ENCODE measurements at regions not wholly inside any gene's neighbourhood (a gene's known extent, or its start where the extent isn't known, plus 50 kb on each side); places are given as distances from the start of the nearest gene placed in this dataset.

GRCh38 chr7:42407833-42408232, 170.8 kb upstream of the GLI3 start:
- DNase-seq, result no peak
- H3K4me3 Mint-ChIP-seq (ENCODE audit: unreplicated experiment), result no peak overlapping the region
- TF ChIP-seq CTCF (IDR thresholded peaks at IDR 0.05; ENCODE audit: partially characterized antibody, unreplicated experiment), result no peak
- H3K4me1 Mint-ChIP-seq (ENCODE audit: low read depth, unreplicated experiment), result peaks cover 4% of the 10 kb centered on the region
- no peaks in the 10 kb centered on the region for H3K27me3 Mint-ChIP-seq (ENCODE audit: unreplicated experiment)
- H3K27ac Mint-ChIP-seq (ENCODE audit: unreplicated experiment), result no peak overlapping the region
- H3K36me3 Mint-ChIP-seq (ENCODE audit: unreplicated experiment), result no peaks in the 10 kb centered on the region
- H3K9me3 Mint-ChIP-seq (ENCODE audit: unreplicated experiment), result no peaks in the 10 kb centered on the region

GRCh38 chr7:42407021-42407710, 170.2 kb upstream of the GLI3 start:
- no peak overlapping the region for H3K27ac Mint-ChIP-seq (ENCODE audit: unreplicated experiment)
- H3K4me3 Mint-ChIP-seq (ENCODE audit: unreplicated experiment), result no peak overlapping the region
- no peaks in the 10 kb centered on the region for H3K27me3 Mint-ChIP-seq (ENCODE audit: unreplicated experiment)
- no peaks in the 10 kb centered on the region for H3K36me3 Mint-ChIP-seq (ENCODE audit: unreplicated experiment)
- no peaks in the 10 kb centered on the region for H3K9me3 Mint-ChIP-seq (ENCODE audit: unreplicated experiment)
- H3K4me1 Mint-ChIP-seq (ENCODE audit: low read depth, unreplicated experiment), result peaks cover 4% of the 10 kb centered on the region
- DNase-seq, result no peak
- TF ChIP-seq CTCF (IDR thresholded peaks at IDR 0.05; ENCODE audit: partially characterized antibody, unreplicated experiment), result no peak

- peaks cover 4% of the 10 kb centered on the region for H3K4me1 Mint-ChIP-seq (ENCODE audit: low read depth, unreplicated experiment)
- H3K27ac Mint-ChIP-seq (ENCODE audit: unreplicated experiment), result no peak overlapping the region
- no peak for DNase-seq
- no peaks in the 10 kb centered on the region for H3K9me3 Mint-ChIP-seq (ENCODE audit: unreplicated experiment)
- H3K36me3 Mint-ChIP-seq (ENCODE audit: unreplicated experiment), result no peaks in the 10 kb centered on the region
- TF ChIP-seq CTCF (IDR thresholded peaks at IDR 0.05; ENCODE audit: partially characterized antibody, unreplicated experiment), result no peak
- no peak overlapping the region for H3K4me3 Mint-ChIP-seq (ENCODE audit: unreplicated experiment)
- no peaks in the 10 kb centered on the region for H3K27me3 Mint-ChIP-seq (ENCODE audit: unreplicated experiment)
Measured at GRCh38 chr7:42406358-42406757, 169.3 kb upstream of the GLI3 start.

- Mint-ChIP-seq H3K27ac (ENCODE audit: unreplicated experiment) (no peak overlapping the region), H3K36me3 (ENCODE audit: unreplicated experiment) (no peaks in the 10 kb centered on the region), H3K27me3 (ENCODE audit: unreplicated experiment) (no peaks in the 10 kb centered on the region), H3K4me3 (ENCODE audit: unreplicated experiment) (no peak overlapping the region), H3K9me3 (ENCODE audit: unreplicated experiment) (no peaks in the 10 kb centered on the region), H3K4me1 (ENCODE audit: low read depth, unreplicated experiment) (peaks cover 7% of the 10 kb centered on the region)
- no peak for DNase-seq
- TF ChIP-seq CTCF (IDR thresholded peaks at IDR 0.05; ENCODE audit: partially characterized antibody, unreplicated experiment), result no peak
Measured at GRCh38 chr7:42405782-42406181, 168.8 kb upstream of the GLI3 start.

- no peak for TF ChIP-seq CTCF (IDR thresholded peaks at IDR 0.05; ENCODE audit: partially characterized antibody, unreplicated experiment)
- Mint-ChIP-seq H3K36me3 (ENCODE audit: unreplicated experiment) (no peaks in the 10 kb centered on the region), H3K27me3 (ENCODE audit: unreplicated experiment) (no peaks in the 10 kb centered on the region), H3K4me1 (ENCODE audit: low read depth, unreplicated experiment) (peaks cover 8% of the 10 kb centered on the region), H3K9me3 (ENCODE audit: unreplicated experiment) (no peaks in the 10 kb centered on the region), H3K4me3 (ENCODE audit: unreplicated experiment) (no peak overlapping the region), H3K27ac (ENCODE audit: unreplicated experiment) (no peak overlapping the region)
- no peak for DNase-seq
Measured at GRCh38 chr7:42403831-42404230, 166.8 kb upstream of the GLI3 start.
